ENCODE measurements at regions not wholly inside any gene's neighbourhood (a gene's known extent, or its start where the extent isn't known, plus 50 kb on each side); places are given as distances from the start of the nearest gene placed in this dataset.

- intact Hi-C loops (cut with micrococcal nuclease; ENCODE audit: unreplicated experiment), result no loop called here
- H3K4me1 Mint-ChIP-seq (ENCODE audit: low read depth, unreplicated experiment), result peaks cover 90% of the 10 kb centered on the region
- peak overlapping the region; percentile 87 for H3K27ac Mint-ChIP-seq (ENCODE audit: unreplicated experiment)
Measured at GRCh38 chr15:29922191-29922590, 99.9 kb upstream of the TJP1 start.

GRCh38 chr15:29921130-29921601, 98.9 kb upstream of the TJP1 start:
- intact Hi-C loops (cut with micrococcal nuclease; ENCODE audit: unreplicated experiment), result loop anchor here (1.0 kb wide), 1 partner anchor 98 kb away; no protein-coding TSS in a partner anchor
- POLR2A ChIA-PET, result interaction anchor here (1.0 to 1.2 kb wide), 3 partner anchors 99 to 185 kb away, joined by 3 to 6 read pairs (median 6); partner anchors contain the start of gene TJP1
- no peaks in the 10 kb centered on the region for H3K9me3 ChIP-seq

More at GRCh38 chr15:29922191-29922590, 99.9 kb upstream of the TJP1 start:
- TF ChIP-seq CTCF (IDR thresholded peaks at IDR 0.05; ENCODE audit: insufficient read depth in 1 of 2, low read depth in 1 of 2, low read length in 1 of 2, severe bottlenecking in 1 of 2, unreplicated experiment in 1 of 2), result no peak
- ChIA-PET CTCF (no interaction called here), POLR2A (no interaction called here)
- DNase-seq, result no peak
- peaks cover 79% of the 10 kb centered on the region for H3K4me1 ChIP-seq
- no peak overlapping the region for H3K4me3 ChIP-seq (ENCODE audit: low read depth, low read length)
- no peaks in the 10 kb centered on the region for H3K27me3 ChIP-seq (replicated peaks; ENCODE audit: control insufficient read depth, insufficient read depth, low read length)
- Mint-ChIP-seq H3K9me3 (ENCODE audit: unreplicated experiment) (no peaks in the 10 kb centered on the region), H3K4me3 (ENCODE audit: unreplicated experiment) (peak overlapping the region; percentile 54), H3K27me3 (ENCODE audit: insufficient read depth, unreplicated experiment) (no peaks in the 10 kb centered on the region), H3K36me3 (ENCODE audit: insufficient read depth, unreplicated experiment) (peaks cover 18% of the 10 kb centered on the region)
- no TSS peak for BruUV-seq (replicated peaks)
- no peaks in the 10 kb centered on the region for H3K9me3 ChIP-seq
- no peaks in the 10 kb centered on the region for H3K36me3 ChIP-seq (ENCODE audit: control insufficient read depth, insufficient read depth, low read length)

GRCh38 chr15:29920515-29920914, 98.2 kb upstream of the TJP1 start:
- peaks cover 11% of the 10 kb centered on the region for H3K36me3 Mint-ChIP-seq (ENCODE audit: insufficient read depth, unreplicated experiment)
- ChIA-PET CTCF (interaction anchor here (1.1 to 1.3 kb wide), 2 partner anchors 99 to 173 kb away, joined by 4 to 6 read pairs; no protein-coding TSS in a partner anchor), POLR2A (interaction anchor here (1.0 to 1.2 kb wide), 3 partner anchors 98 to 184 kb away, joined by 3 to 6 read pairs (median 6); partner anchors contain the start of gene TJP1)
- intact Hi-C loops (cut with micrococcal nuclease; ENCODE audit: unreplicated experiment), result no loop called here
- H3K4me3 ChIP-seq (ENCODE audit: low read depth, low read length), result no peak overlapping the region
- H3K27me3 ChIP-seq (replicated peaks; ENCODE audit: control insufficient read depth, insufficient read depth, low read length), result no peaks in the 10 kb centered on the region
- peaks cover 69% of the 10 kb centered on the region for H3K4me1 ChIP-seq
- peaks cover 81% of the 10 kb centered on the region for H3K4me1 Mint-ChIP-seq (ENCODE audit: low read depth, unreplicated experiment)
- DNase-seq, result peak in 1 of 2 experiments; percentile 48
- H3K36me3 ChIP-seq (ENCODE audit: control insufficient read depth, insufficient read depth, low read length), result no peaks in the 10 kb centered on the region
- no peak for TF ChIP-seq CTCF (IDR thresholded peaks at IDR 0.05; ENCODE audit: insufficient read depth in 1 of 2, low read depth in 1 of 2, low read length in 1 of 2, severe bottlenecking in 1 of 2, unreplicated experiment in 1 of 2)
- no TSS peak for BruUV-seq (replicated peaks)
- peak overlapping the region; percentile 87 for H3K27ac Mint-ChIP-seq (ENCODE audit: unreplicated experiment)
- H3K9me3 Mint-ChIP-seq (ENCODE audit: unreplicated experiment), result no peaks in the 10 kb centered on the region
- peak overlapping the region; percentile 54 for H3K4me3 Mint-ChIP-seq (ENCODE audit: unreplicated experiment)
- no peaks in the 10 kb centered on the region for H3K9me3 ChIP-seq
- H3K27me3 Mint-ChIP-seq (ENCODE audit: insufficient read depth, unreplicated experiment), result no peaks in the 10 kb centered on the region

More at GRCh38 chr15:29921130-29921601, 98.9 kb upstream of the TJP1 start:
- Mint-ChIP-seq H3K27ac (ENCODE audit: unreplicated experiment) (peak overlapping the region; percentile 87), H3K9me3 (ENCODE audit: unreplicated experiment) (no peaks in the 10 kb centered on the region), H3K4me1 (ENCODE audit: low read depth, unreplicated experiment) (peaks cover 88% of the 10 kb centered on the region), H3K36me3 (ENCODE audit: insufficient read depth, unreplicated experiment) (peaks cover 17% of the 10 kb centered on the region), H3K27me3 (ENCODE audit: insufficient read depth, unreplicated experiment) (no peaks in the 10 kb centered on the region), H3K4me3 (ENCODE audit: unreplicated experiment) (peak overlapping the region; percentile 54)
- no peak for TF ChIP-seq CTCF (IDR thresholded peaks at IDR 0.05; ENCODE audit: insufficient read depth in 1 of 2, low read depth in 1 of 2, low read length in 1 of 2, severe bottlenecking in 1 of 2, unreplicated experiment in 1 of 2)
- H3K36me3 ChIP-seq (ENCODE audit: control insufficient read depth, insufficient read depth, low read length), result no peaks in the 10 kb centered on the region
- peaks cover 72% of the 10 kb centered on the region for H3K4me1 ChIP-seq
- no TSS peak for BruUV-seq (replicated peaks)
- peak; percentile 79 to 87 for DNase-seq
- no peak overlapping the region for H3K4me3 ChIP-seq (ENCODE audit: low read depth, low read length)
- no peaks in the 10 kb centered on the region for H3K27me3 ChIP-seq (replicated peaks; ENCODE audit: control insufficient read depth, insufficient read depth, low read length)
- CTCF ChIA-PET, result interaction anchor here (1.1 to 1.3 kb wide), 2 partner anchors 100 to 173 kb away, joined by 4 to 6 read pairs; no protein-coding TSS in a partner anchor
